Stimulated activated CD4-positive, alpha-beta T cell treated with anti-CD3 and anti-CD28 coated beads, Interleukin-4, amount 100 ng/mL, for 48 hours (primary cell): ENCODE measurements at regions not wholly inside any gene's neighbourhood (a gene's known extent, or its start where the extent isn't known, plus 50 kb on each side); places are given as distances from the start of the nearest gene placed in this dataset.

Experiments
- DNase-seq, 2 donors: peaks; one replicate each; pipeline ENCODE4 v3.0.0-alpha.2; 2020; ENCODE audit warnings: low read depth in 2 of 2

DNA sequence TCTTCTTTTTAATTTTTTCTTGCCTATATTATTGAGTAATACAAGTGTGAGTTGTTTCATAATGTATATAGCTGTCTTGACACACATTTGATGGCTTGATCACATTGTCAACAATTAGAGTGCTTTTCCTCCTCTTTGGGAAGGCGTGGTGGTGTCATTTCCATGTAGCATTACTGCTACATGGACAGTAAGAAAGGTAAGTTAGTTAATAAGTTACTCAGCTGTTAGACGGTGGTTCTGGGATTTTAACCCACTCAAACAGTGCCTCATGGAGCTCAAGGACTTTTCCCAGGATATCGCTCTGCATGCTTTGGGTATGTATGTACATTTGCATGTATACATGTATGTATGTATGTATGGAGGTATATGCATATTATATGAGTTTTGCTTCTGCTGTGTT, 94.6 kb downstream of the HAPSTR1 start:
- DNase-seq: no peak

GRCh38 chr16:9188721-9189120, 97.3 kb downstream of the HAPSTR1 start:
- no peak for DNase-seq

DNA sequence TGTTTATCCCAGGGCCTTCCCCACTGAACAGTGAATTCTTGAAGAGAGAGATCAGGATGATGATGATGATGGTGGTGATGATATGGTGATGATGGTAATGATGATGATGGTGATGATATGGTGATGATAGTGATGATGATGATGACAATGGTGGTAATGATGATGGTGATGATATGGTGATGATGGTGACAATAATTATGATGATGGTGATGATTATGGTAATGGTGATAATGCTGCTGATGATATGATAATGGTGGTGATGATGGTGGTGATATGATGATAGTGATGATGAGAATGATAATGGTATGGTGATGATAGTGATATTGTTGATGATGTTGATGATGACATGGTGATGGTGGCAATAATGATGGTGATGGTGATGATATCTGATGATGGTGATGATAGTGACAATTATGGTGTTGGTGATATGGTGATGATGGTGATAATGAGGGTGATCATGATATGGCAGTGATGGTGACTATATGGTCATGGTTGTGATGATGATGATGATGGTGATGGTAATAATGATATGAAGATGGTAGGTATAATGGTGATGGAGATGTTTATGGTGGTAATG, 99.9 kb downstream of the HAPSTR1 start:
- DNase-seq: no peak

DNA sequence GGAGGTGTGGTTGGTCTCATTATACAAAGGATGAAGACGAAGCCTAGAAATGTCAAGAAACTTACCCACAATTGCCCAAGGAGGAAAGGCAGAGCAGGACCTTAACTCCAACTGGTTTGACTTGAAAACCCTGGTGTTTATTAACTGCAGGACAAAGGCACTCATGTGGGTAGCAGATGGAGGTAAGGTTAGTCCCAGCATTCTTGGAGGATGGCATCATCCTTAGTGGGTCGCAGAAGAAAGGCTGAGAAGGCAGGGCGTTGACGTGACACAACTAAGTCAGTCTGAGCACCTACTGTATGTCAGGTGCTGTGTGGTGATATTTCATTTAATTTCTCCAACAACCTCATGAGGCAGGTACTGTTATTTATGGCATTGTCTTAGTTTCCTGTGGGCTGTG, 101.3 kb downstream of the HAPSTR1 start:
- DNase-seq: no peak

DNA sequence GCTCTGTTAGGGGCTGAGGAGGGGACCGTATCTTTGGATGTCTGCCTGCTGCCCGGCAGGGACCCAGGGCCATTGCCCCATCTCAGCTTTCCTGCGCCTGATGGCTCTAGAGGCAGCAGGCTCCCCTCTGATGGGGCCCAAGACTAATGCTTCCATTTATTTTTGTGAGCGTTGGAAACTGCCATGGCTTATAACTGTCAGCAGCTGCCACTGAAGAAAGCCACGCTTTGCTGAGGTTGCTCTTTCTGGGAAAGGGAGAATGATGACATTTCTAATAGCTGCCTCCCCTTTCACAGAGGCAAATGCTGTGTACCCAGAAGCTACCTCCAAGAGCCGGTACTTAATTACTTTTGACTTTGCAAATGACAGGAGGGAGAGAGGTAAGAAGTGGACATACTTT, 103.8 kb downstream of the HAPSTR1 start:
- no peak for DNase-seq

GRCh38 chr16:9197957-9198661, 106.7 kb downstream of the HAPSTR1 start:
- DNase-seq: no peak

GRCh38 chr16:9199311-9199710, 107.9 kb downstream of the HAPSTR1 start:
- no peak for DNase-seq

GRCh38 chr16:9199751-9200150, 108.3 kb downstream of the HAPSTR1 start:
- no peak for DNase-seq

- no peak for DNase-seq
These were observed 112.5 kb downstream of the HAPSTR1 start for GRCh38 chr16:9203956-9204355.

GRCh38 chr16:9205661-9206060, 114.2 kb downstream of the HAPSTR1 start:
- DNase-seq: no peak

- no peak for DNase-seq
These were observed 114.7 kb downstream of the HAPSTR1 start for GRCh38 chr16:9206156-9206555.

GRCh38 chr16:9212621-9213020, 121.2 kb downstream of the HAPSTR1 start:
- DNase-seq: no peak

GRCh38 chr16:9219813-9220212, 128.4 kb downstream of the HAPSTR1 start:
- DNase-seq: no peak

GRCh38 chr16:9225527-9226316, 134.3 kb downstream of the HAPSTR1 start:
- DNase-seq: no peak

DNA sequence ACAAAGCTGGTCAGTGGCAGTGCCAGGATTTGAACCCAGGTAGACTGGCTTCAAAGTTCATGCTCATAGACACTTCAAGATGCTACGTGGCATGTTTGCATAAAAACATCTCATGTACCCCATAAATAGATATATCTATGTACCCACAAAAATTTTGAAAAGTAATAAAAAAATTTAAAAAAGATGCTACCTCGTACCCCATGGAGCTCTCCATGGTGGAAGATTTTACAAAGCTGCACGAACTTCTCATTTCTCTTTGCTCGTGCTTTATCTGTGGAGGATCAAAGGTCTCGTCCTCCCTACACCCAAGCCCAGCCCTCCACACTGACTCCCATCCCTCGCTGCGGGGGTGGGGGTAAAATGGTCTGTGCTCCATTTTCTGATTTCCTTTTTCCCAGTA, 135.5 kb downstream of the HAPSTR1 start:
- DNase-seq: no peak

- DNase-seq: no peak
These were observed 139.6 kb downstream of the HAPSTR1 start for GRCh38 chr16:9231039-9231438.

- DNase-seq: no peak
These were observed 140.8 kb downstream of the HAPSTR1 start for GRCh38 chr16:9232102-9232770.

DNA sequence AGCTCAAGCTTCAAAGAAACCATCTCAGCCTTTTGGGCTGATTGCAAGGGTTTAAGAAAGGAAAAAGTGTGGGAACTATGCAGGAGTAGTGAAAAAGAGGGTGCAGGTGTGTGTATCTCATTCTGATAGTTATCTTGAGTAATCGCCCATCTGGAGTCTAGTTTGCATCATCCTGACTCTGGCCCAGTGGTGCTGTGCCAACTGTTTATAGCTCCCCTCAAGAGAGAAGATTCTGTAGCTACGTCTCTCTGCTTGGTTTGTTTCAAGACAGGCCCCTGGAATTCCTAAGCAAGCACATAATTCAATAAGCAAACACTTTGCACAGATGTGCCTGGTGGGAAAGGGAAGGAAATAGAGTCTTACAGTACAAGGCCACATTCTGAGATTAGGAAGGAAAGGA, 144.4 kb downstream of the HAPSTR1 start:
- no peak for DNase-seq

GRCh38 chr16:9236319-9236718, 144.9 kb downstream of the HAPSTR1 start:
- DNase-seq: no peak

DNA sequence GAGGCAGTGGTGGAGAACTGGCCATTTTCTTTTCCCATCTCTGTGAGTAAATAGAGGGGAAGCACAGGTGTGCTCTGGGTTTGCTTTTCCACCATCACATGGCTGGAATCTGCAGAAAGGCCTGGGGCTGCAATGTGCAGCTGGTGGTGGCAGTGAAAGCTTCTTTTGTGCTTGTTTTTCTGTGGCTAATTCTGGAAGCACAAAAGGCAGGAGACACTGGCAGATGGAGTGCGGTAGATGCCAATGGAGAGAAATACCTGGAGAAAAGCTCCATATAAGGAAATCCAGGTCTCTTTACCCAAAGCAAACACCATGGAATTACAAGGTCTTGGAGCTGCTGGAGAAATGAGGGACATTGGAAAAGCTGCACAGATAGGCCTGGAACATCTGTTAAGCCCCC, 146.9 kb downstream of the HAPSTR1 start:
- no peak for DNase-seq

DNA sequence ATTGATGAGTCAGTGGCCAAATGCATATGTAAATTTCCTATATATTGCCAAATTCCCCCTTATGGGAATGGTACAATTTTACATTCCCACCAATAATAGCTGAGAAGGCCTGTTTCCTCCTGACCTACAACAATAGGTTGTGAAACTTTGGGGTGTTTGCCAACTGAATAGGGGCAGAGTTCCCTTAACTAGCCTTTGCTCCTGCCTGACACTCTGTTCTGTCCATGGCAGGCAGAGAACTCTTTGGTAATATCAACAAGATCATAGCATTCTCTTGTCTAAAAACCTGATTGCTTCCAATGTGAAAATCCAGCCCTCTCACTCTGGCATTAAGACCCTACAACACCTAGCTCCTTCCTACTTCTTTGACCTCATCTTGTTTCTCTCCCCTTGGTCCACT, 149.7 kb downstream of the HAPSTR1 start:
- no peak for DNase-seq

DNA sequence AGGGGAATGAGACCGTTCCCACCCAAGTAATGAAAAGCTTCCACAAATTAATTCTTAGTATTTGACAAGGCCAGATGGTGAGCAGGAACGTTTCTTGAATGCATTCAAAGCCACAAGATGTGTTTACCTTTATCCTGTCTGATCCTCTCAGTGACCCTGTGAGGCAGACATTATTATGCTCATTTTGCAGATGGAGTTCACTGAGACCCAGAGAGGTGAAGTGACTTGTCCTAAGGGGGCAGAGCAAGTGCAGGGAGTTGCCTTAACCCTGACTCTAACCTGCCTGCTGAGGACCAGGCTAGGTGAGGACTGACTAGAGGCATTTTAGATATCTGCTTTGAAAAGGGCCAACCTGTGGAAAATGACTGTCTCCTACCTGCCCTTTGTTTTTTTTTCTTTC, 156.7 kb downstream of the HAPSTR1 start:
- no peak for DNase-seq

- DNase-seq: no peak
These were observed 158.1 kb downstream of the HAPSTR1 start for GRCh38 chr16:9249534-9249933.
